CD14-positive monocyte (primary cell): ENCODE measurements at regions not wholly inside any gene's neighbourhood (a gene's known extent, or its start where the extent isn't known, plus 50 kb on each side); places are given as distances from the start of the nearest gene placed in this dataset.

ENCODE experiments used
- DNase-seq, 3 donors: peaks; one replicate each; pipeline ENCODE4 v3.0.0-alpha.2; 2011 to 2022
- H2AFZ ChIP-seq: 2 replicates; pipeline ENCODE4 v1.6.0; 2012; ENCODE audit warnings: mild to moderate bottlenecking, low read depth, low read length, inconsistent platforms; ENCODE audit not compliant: insufficient read depth, poor library complexity, severe bottlenecking
- H3K27ac ChIP-seq, 2 donors: 1 replicate in 1 of 2; 2 replicates in 1 of 2; pipeline ENCODE4 v1.5.1; 2012 to 2013; ENCODE audit warnings: low read length in 2 of 2, control low read depth in 1 of 2, inconsistent platforms in 1 of 2, low read depth in 1 of 2, mild to moderate bottlenecking in 1 of 2
- H3K27me3 ChIP-seq, 2 donors: one replicate each; pipeline versions ENCODE4 v1.6.0 to v1.6.1; 2011 to 2013; ENCODE audit warnings: low read length in 2 of 2; ENCODE audit not compliant: control insufficient read depth in 2 of 2, insufficient read depth in 2 of 2
- H3K36me3 ChIP-seq, 2 donors: replicated peaks in 1 of 2; 1 replicate in 1 of 2; 2 replicates in 1 of 2; pipeline versions ENCODE4 v1.5.1 to v1.6.1; 2012 to 2013; ENCODE audit warnings: low read length in 2 of 2, control low read depth in 1 of 2, inconsistent platforms in 1 of 2, mild to moderate bottlenecking in 1 of 2; ENCODE audit not compliant: insufficient read depth in 2 of 2, control insufficient read depth in 1 of 2
- H3K4me1 ChIP-seq, 2 donors: 1 replicate in 1 of 2; 2 replicates in 1 of 2; pipeline versions ENCODE4 v1.5.1 to v1.6.1; 2012 to 2013; ENCODE audit warnings: low read length in 2 of 2, control low read depth in 1 of 2, inconsistent platforms in 1 of 2, mild to moderate bottlenecking in 1 of 2, moderate library complexity in 1 of 2; ENCODE audit not compliant: insufficient read depth in 2 of 2, control insufficient read depth in 1 of 2
- H3K4me2 ChIP-seq: replicated peaks from 2 replicates; pipeline ENCODE3; 2012; ENCODE audit warnings: low read length, moderate library complexity, mild to moderate bottlenecking; ENCODE audit not compliant: poor library complexity, severe bottlenecking; ENCODE audit errors: extremely low read depth
- H3K4me3 ChIP-seq, 3 experiments: fragments of 200-600 bp in 1 of 3; sonication (generic) in 1 of 3; replicated peaks in 1 of 3; 1 replicate in 2 of 3; 2 replicates in 1 of 3; pipeline ENCODE4 v1.5.1; 2011 to 2013; ENCODE audit warnings: low read length in 3 of 3, mild to moderate bottlenecking in 3 of 3, control low read depth in 2 of 3, low read depth in 2 of 3, inconsistent platforms in 1 of 3, moderate library complexity in 1 of 3
- H3K79me2 ChIP-seq: 2 replicates; pipeline ENCODE4 v1.6.0; 2012; ENCODE audit warnings: mild to moderate bottlenecking, control low read depth, inconsistent platforms, low read length, moderate library complexity; ENCODE audit not compliant: insufficient read depth
- H3K9ac ChIP-seq: 2 replicates; pipeline ENCODE4 v1.6.0; 2017; ENCODE audit warnings: low read length, mild to moderate bottlenecking; ENCODE audit not compliant: insufficient read depth, poor library complexity, severe bottlenecking
- H3K9me3 ChIP-seq, 2 donors: replicated peaks in 1 of 2; 1 replicate in 1 of 2; 2 replicates in 1 of 2; pipeline versions ENCODE4 v1.5.1 to v1.6.1; 2012 to 2013; ENCODE audit warnings: low read length in 2 of 2, control low read depth in 1 of 2; ENCODE audit not compliant: control insufficient read depth in 1 of 2, insufficient read depth in 1 of 2
- H4K20me1 ChIP-seq: 2 replicates; pipeline ENCODE4 v1.6.0; 2012; ENCODE audit warnings: mild to moderate bottlenecking, low read length, control low read depth, moderate library complexity; ENCODE audit not compliant: insufficient read depth
- H3K27ac Mint-ChIP-seq, 7 donors: one replicate each; pipeline ENCODE4 v1.8.0; 2020; ENCODE audit warnings: mild to moderate bottlenecking in 7 of 7, mixed read lengths in 7 of 7, moderate library complexity in 6 of 7, inconsistent platforms in 2 of 7
- H3K27me3 Mint-ChIP-seq, 3 donors: one replicate each; pipeline ENCODE4 v1.8.0; 2021 to 2022; ENCODE audit warnings: low read depth in 3 of 3, mild to moderate bottlenecking in 3 of 3, mixed read lengths in 3 of 3, moderate library complexity in 3 of 3, inconsistent platforms in 1 of 3
- H3K36me3 Mint-ChIP-seq, 2 donors: one replicate each; pipeline ENCODE4 v1.8.0; 2020; ENCODE audit warnings: mixed read lengths in 2 of 2, inconsistent platforms in 1 of 2, mild to moderate bottlenecking in 1 of 2
- H3K4me1 Mint-ChIP-seq: one replicate; pipeline ENCODE4 v1.8.0; 2020; ENCODE audit warnings: mild to moderate bottlenecking, mixed read lengths
- H3K4me3 Mint-ChIP-seq, 2 donors: one replicate each; pipeline ENCODE4 v1.8.0; 2020; ENCODE audit warnings: mild to moderate bottlenecking in 2 of 2, mixed read lengths in 2 of 2, moderate library complexity in 1 of 2
- H3K9me3 Mint-ChIP-seq, 7 donors: one replicate each; pipeline ENCODE4 v1.8.0; 2020 to 2022; ENCODE audit warnings: mixed read lengths in 7 of 7, mild to moderate bottlenecking in 6 of 7, moderate library complexity in 6 of 7, inconsistent platforms in 2 of 7
- CTCF ChIP-seq: fragments of 200-600 bp; IDR thresholded peaks from one replicate; pipeline ENCODE4 v1.8.0; 2022; ENCODE audit warnings: antibody characterized with exemption, mild to moderate bottlenecking
- WGBS: methylation state at CpG from one replicate; pipeline ENCODE4 v1.1.5; 2013; ENCODE audit warnings: missing lambda C conversion rate; ENCODE audit not compliant: insufficient coverage; 5-methylcytosine and 5-hydroxymethylcytosine counted together
- intact Hi-C, 2 donors: fragments of 100-400 bp; cut with micrococcal nuclease; formaldehyde crosslinking; loops; one replicate each; pipeline versions ENCODE4 v1.15.0 to v1.15.1; 2023

DNA sequence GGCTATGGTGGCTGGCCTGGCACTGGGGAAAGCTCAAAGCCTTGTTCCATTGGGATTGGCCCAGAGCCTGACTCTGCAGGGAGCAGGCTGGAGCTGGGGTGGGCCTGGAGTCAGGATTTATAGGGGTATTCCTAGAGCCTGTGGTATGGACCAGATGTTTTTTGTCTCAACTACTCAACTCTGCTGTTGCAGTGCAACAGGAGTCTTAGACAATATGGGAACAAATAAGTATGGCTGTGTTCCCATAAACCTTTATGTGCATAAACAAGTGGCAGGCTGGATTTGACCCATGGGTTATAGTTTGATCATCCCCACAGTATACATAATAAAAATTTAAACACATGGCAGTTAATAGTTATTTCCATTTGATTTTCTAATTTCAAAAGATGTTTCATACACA lies 557.9 kb upstream of the ARX start:
- Mint-ChIP-seq H3K9me3 (peaks cover 0 to 4% (median under 1%) of the 10 kb centered on the region in 7 donors), H3K4me3 (no peak overlapping the region), H3K27me3 (peaks cover 0 to 1% (median 0%) of the 10 kb centered on the region in 3 donors), H3K4me1 (no peaks in the 10 kb centered on the region), H3K36me3 (no peaks in the 10 kb centered on the region), H3K27ac (no peak overlapping the region)
- no peaks in the 10 kb centered on the region for H4K20me1 ChIP-seq
- no peak overlapping the region for H3K27ac ChIP-seq
- H3K9ac ChIP-seq = no peak overlapping the region
- H2AFZ ChIP-seq = no peak overlapping the region
- no peaks in the 10 kb centered on the region for H3K36me3 ChIP-seq
- DNase-seq = no peak
- no peaks in the 10 kb centered on the region for H3K9me3 ChIP-seq
- intact Hi-C loops = no loop called here
- no peaks in the 10 kb centered on the region for H3K79me2 ChIP-seq
- H3K4me2 ChIP-seq = no peak overlapping the region
- TF ChIP-seq CTCF = no peak
- no peak overlapping the region for H3K4me3 ChIP-seq
- no peaks in the 10 kb centered on the region for H3K4me1 ChIP-seq
- H3K27me3 ChIP-seq = no peaks in the 10 kb centered on the region

DNA sequence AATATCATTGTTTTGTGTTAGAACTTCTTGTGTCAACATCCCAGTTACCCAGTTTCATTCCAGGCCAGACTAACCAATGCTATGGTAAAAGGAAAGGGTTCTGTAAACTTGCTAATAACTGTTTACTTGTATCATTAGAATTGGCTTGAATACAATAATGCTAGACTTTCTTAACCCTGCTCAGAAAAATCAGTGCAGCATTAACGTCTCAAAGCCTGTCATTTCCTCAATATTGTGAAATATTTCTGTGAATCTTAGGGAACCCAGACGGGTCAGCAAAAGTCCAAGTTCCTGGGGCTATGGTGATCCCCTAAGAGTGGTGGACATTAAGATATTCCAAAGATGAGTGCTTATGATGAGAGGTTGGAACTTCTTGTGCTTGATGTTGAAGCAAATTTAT lies 541.2 kb upstream of the MAGEB18 start:
- Histone ChIP-seq H4K20me1 (no peaks in the 10 kb centered on the region), H3K9me3 (peaks cover 0 to 4% of the 10 kb centered on the region in 2 donors), H3K4me2 (no peak overlapping the region), H3K27ac (no peak overlapping the region), H3K27me3 (no peaks in the 10 kb centered on the region), H3K79me2 (no peaks in the 10 kb centered on the region), H2AFZ (no peak overlapping the region), H3K4me1 (no peaks in the 10 kb centered on the region), H3K4me3 (no peak overlapping the region), H3K9ac (no peak overlapping the region), H3K36me3 (no peaks in the 10 kb centered on the region)
- intact Hi-C loops = no loop called here
- no peaks in the 10 kb centered on the region for H3K36me3 Mint-ChIP-seq
- DNase-seq = no peak
- no peak overlapping the region for H3K27ac Mint-ChIP-seq
- no CpG with 5 or more reads among the region's 2 CpGs for WGBS
- H3K4me3 Mint-ChIP-seq = no peak overlapping the region
- peaks cover 0 to 2% (median 0%) of the 10 kb centered on the region in 3 donors for H3K27me3 Mint-ChIP-seq
- no peaks in the 10 kb centered on the region for H3K4me1 Mint-ChIP-seq
- TF ChIP-seq CTCF = no peak
- peaks cover 0 to 4% (median 0%) of the 10 kb centered on the region in 7 donors for H3K9me3 Mint-ChIP-seq
